ENCODE measurements at regions not wholly inside any gene's neighbourhood (a gene's known extent, or its start where the extent isn't known, plus 50 kb on each side); places are given as distances from the start of the nearest gene placed in this dataset.

DNA sequence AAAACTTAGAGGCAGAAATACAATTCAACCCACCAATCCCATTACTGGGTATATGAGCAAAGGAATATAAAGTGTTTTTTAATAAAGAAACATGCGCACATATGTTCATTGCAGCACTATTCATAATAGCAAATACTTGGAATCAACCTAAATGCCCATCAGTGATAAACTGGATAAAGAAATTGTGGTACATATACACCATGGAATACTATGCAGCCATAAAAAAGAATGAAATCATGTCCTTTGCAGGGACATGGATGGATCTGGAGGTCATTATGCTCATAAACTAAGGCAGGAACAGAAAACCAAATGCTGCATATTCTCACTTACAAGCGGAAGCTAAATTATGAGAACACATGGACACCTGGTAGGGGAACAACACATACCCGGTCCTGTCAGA lies 807.7 kb upstream of the INTU start:
- TF ChIP-seq, protein P1, sequence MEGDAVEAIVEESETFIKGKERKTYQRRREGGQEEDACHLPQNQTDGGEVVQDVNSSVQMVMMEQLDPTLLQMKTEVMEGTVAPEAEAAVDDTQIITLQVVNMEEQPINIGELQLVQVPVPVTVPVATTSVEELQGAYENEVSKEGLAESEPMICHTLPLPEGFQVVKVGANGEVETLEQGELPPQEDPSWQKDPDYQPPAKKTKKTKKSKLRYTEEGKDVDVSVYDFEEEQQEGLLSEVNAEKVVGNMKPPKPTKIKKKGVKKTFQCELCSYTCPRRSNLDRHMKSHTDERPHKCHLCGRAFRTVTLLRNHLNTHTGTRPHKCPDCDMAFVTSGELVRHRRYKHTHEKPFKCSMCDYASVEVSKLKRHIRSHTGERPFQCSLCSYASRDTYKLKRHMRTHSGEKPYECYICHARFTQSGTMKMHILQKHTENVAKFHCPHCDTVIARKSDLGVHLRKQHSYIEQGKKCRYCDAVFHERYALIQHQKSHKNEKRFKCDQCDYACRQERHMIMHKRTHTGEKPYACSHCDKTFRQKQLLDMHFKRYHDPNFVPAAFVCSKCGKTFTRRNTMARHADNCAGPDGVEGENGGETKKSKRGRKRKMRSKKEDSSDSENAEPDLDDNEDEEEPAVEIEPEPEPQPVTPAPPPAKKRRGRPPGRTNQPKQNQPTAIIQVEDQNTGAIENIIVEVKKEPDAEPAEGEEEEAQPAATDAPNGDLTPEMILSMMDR (conservative IDR thresholded peaks at IDR 0.05; ENCODE audit: control insufficient read depth, insufficient read depth, low read depth, low read length) = no peak
- no peak overlapping the region for H3K4me3 ChIP-seq (ENCODE audit: control insufficient read depth, low read depth, low read length)
- no peak for DNase-seq (ENCODE audit: low read depth)

DNA sequence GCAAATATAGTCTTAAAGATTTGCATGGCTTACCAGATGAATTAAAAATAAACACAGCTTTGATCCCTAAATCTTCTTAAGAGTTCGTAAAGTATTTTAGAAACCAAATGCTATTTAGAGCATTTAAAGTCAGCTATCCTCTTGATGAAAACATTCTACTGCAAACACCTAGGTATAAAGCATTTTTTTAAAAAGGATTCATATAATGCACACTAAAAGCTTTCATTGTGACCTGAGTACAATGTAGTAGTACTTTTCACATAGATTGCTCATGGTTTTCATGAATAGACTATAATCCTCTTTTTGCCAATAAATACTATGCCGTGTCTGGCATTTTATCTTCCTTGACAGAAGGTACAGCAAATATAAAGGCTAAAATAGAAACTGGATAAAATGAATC lies 805.1 kb upstream of the INTU start:
- DNase-seq (ENCODE audit: low read depth) = no peak
- TF ChIP-seq, protein P1 (conservative IDR thresholded peaks at IDR 0.05; ENCODE audit: control insufficient read depth, insufficient read depth, low read depth, low read length) = no peak
- no peak overlapping the region for H3K4me3 ChIP-seq (ENCODE audit: control insufficient read depth, low read depth, low read length)

DNA sequence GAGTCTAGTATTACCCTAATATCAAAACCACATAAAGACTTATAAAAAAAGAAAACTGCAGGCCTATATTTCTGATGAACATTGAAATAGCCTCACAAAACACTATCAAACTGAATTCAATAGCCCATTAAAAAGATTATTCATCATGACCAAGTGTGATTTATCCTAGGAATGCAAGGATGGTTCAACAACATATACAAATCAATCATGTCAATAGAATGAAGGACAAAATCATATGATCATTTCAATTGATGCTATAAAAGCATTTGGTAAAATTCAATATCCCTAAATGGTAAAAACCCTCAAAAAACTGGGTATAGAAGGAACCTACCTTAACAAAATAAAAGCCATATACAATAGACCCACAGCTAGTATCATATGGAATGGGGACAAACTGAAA lies 797.9 kb upstream of the INTU start:
- DNase-seq (ENCODE audit: low read depth) = no peak
- TF ChIP-seq, protein P1 (conservative IDR thresholded peaks at IDR 0.05; ENCODE audit: control insufficient read depth, insufficient read depth, low read depth, low read length) = no peak
- no peak overlapping the region for H3K4me3 ChIP-seq (ENCODE audit: control insufficient read depth, low read depth, low read length)

DNA sequence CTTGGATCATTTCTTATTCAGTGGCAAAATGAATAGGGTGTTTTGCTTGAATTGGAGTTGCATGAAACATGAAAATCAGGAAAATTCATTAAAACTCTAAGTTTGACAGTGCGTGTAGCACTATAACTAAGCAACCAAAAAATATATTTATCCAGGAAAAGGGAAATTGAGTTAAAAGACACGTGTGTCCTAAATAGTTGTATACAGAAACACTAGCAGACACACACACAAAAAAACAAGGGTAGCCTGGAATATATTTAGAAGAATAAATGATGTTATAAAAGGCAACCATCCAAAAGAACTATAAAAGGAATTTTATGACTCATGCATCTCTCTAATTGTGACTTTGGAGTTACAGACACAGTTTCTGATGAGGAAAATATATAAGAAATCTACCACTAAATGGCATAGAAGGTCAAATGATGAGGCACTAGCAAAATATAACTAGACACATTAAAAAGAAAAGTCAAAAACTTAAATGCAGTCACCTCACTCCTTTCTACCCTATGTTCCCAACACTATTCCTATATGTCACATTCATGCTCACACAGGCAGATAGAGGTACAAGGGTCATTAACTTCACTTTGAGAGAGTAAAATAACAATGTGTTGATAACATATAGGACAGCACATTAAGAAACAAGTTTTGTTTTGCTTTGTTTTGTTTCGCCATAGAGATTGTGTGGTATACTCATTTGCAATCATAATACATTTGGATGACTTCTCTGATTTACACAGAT lies 793.6 kb upstream of the INTU start:
- TF ChIP-seq, protein P1 (conservative IDR thresholded peaks at IDR 0.05; ENCODE audit: control insufficient read depth, insufficient read depth, low read depth, low read length) = no peak
- no peak overlapping the region for H3K4me3 ChIP-seq (ENCODE audit: control insufficient read depth, low read depth, low read length)
- DNase-seq (ENCODE audit: low read depth) = peak; percentile 50

DNA sequence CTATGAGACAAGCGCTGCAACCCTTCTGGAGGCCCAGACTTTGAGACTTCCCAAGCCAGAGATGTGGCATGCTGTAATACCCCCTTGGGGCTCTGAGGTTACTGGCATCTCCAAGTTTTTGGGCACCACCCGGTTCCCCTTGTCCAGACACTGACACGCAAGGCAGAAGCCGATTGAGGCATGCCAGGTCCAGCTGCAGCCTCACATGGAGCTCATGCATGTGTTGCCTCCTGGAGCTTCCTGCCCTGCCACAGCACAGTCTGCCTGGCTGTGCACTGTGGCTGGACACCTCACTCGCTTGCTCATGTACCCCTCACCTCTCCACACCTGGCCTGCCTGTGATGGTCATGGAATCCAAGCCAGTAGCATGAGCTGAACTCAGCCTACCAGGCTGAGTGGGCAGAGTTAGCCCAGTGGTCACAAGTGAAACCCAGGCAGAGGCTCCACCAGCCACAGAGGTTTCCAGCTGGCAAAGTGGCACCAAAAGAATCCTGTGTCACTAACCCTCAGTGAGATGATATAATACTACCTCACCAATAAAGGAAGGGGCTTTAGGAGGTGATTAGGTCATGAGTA lies 789.2 kb upstream of the INTU start:
- DNase-seq (ENCODE audit: low read depth) = no peak
- TF ChIP-seq, protein P1 (conservative IDR thresholded peaks at IDR 0.05; ENCODE audit: control insufficient read depth, insufficient read depth, low read depth, low read length) = no peak
- H3K4me3 ChIP-seq (ENCODE audit: control insufficient read depth, low read depth, low read length) = no peak overlapping the region

DNA sequence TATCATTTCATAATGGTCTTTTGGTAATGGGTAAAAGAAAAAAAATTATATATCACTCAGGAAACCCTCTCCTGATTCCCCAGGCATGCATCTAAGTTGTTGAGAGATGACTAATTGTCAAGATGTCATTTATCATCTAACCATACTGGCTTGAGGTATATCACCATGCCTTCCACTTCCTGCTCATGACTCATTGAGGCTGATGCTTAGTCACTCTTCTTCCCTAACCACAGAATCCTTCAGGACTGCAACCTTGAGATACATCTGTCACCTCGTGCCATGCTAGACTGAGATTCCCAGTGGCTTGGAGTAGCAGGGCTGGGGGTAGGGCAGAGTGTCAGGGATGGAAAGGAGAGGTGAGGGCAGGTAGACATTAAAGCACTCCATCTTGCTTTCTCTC lies 782.5 kb upstream of the INTU start:
- H3K4me3 ChIP-seq (ENCODE audit: control insufficient read depth, low read depth, low read length) = no peak overlapping the region
- peak; percentile 99 for DNase-seq (ENCODE audit: low read depth)
- TF ChIP-seq, protein P1 (conservative IDR thresholded peaks at IDR 0.05; ENCODE audit: control insufficient read depth, insufficient read depth, low read depth, low read length) = no peak
